ENCODE measurements at regions not wholly inside any gene's neighbourhood (a gene's known extent, or its start where the extent isn't known, plus 50 kb on each side); places are given as distances from the start of the nearest gene placed in this dataset.

GRCh38 chrX:4622486-4623167 is 909.2 kb upstream of the PRKX start:
- no peak for TF ChIP-seq FOXM1 (IDR thresholded peaks at IDR 0.05; ENCODE audit: borderline replicate concordance)
- no peak for TF ChIP-seq FOXA1 (IDR thresholded peaks at IDR 0.05)
- no peak for TF ChIP-seq ELF4 (IDR thresholded peaks at IDR 0.05)
- no peak for TF ChIP-seq TARDBP (IDR thresholded peaks at IDR 0.05)
- TF ChIP-seq NFRKB (IDR thresholded peaks at IDR 0.05) = no peak
- no peak for TF ChIP-seq BHLHE40 (IDR thresholded peaks at IDR 0.05; ENCODE audit: borderline replicate concordance)
- TF ChIP-seq SUZ12 (IDR thresholded peaks at IDR 0.05) = no peak
- no peak for TF ChIP-seq ARNT (IDR thresholded peaks at IDR 0.05)
- TF ChIP-seq PKNOX1 (IDR thresholded peaks at IDR 0.05) = no peak
- TF ChIP-seq FOXK2 (IDR thresholded peaks at IDR 0.05) = no peak
- no peak for TF ChIP-seq SP1 (IDR thresholded peaks at IDR 0.05)
- no peak for TF ChIP-seq LEF1 (IDR thresholded peaks at IDR 0.05; ENCODE audit: borderline replicate concordance)
- no peak for TF ChIP-seq ZNF384 (IDR thresholded peaks at IDR 0.05)
